ENCODE measurements at regions not wholly inside any gene's neighbourhood (a gene's known extent, or its start where the extent isn't known, plus 50 kb on each side); places are given as distances from the start of the nearest gene placed in this dataset.

DNA sequence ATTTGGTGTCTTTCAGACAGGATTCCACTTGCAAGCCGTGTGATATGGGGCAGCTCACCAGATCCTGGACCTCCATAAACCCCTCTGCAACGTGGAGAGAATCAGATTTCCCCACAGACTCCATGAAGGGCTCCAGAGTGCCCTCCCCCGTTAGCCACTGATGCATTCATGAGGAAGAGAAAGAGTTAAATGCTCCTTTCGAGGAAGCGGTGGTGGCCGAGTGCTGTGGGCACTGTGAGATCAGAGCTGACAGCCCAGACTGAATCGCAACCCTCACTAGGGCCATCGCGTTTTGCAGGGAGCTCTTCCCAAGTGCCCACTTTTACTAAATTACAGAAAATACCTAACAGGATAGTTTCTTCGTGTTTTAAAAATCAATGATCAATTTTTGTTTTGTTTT lies 226.3 kb upstream of the ZNF32 start:
- Histone ChIP-seq H3K36me3 (ENCODE audit: control insufficient read depth in 1 of 2, insufficient read depth in 2 of 2, low read length in 2 of 2) (no peaks in the 10 kb centered on the region), H3K9ac (ENCODE audit: low read length) (no peak overlapping the region), H3K9me3 (ENCODE audit: control insufficient read depth in 1 of 2, insufficient read depth in 1 of 2, low read depth in 1 of 2, low read length in 2 of 2) (no peaks in the 10 kb centered on the region), H4K20me1 (ENCODE audit: insufficient read depth) (no peaks in the 10 kb centered on the region), H3K27me3 (ENCODE audit: insufficient read depth, low read length) (peaks cover 11% of the 10 kb centered on the region), H3K79me2 (ENCODE audit: insufficient read depth, low read length) (no peaks in the 10 kb centered on the region), H3K9me2 (ENCODE audit: insufficient read depth) (no peaks in the 10 kb centered on the region), H3K4me3 (replicated peaks in 1 of 2; ENCODE audit: low read depth in 1 of 2, low read length in 2 of 2) (no peak overlapping the region), H3K4me2 (ENCODE audit: low read length) (no peak overlapping the region), H3K27ac (ENCODE audit: low read depth, low read length) (no peak overlapping the region), H3K4me1 (ENCODE audit: control insufficient read depth in 1 of 2, insufficient read depth in 2 of 2, low read length in 2 of 2) (no peaks in the 10 kb centered on the region), H2AFZ (ENCODE audit: low read depth, low read length, poor library complexity, severe bottlenecking) (no peak overlapping the region)
- DNase-seq (ENCODE audit: low read depth, low spot score) (no peak), ATAC-seq (no peak)
- POLR2A ChIA-PET: no interaction called here
- BruUV-seq (replicated peaks): no TSS peak
- intact Hi-C loops (cut with micrococcal nuclease): no loop called here
- RAD21 ChIA-PET (ENCODE audit: low non-redundant PET in 1 of 2, low total read pairs in 2 of 2, uncharacterized antibody in 2 of 2, unreplicated experiment in 2 of 2): no interaction called here
- TF ChIP-seq TCF7L2 (IDR thresholded peaks at IDR 0.05; ENCODE audit: borderline replicate concordance, extremely low read depth, insufficient read depth, insufficient read length) (no peak), EZH2phosphoT487 (IDR thresholded peaks at IDR 0.05; ENCODE audit: borderline replicate concordance) (no peak), YY1 (IDR thresholded peaks at IDR 0.05; ENCODE audit: extremely low read depth, insufficient replicate concordance, low read depth, low read length) (no peak), CEBPB (IDR thresholded peaks at IDR 0.05; ENCODE audit: low read depth) (no peak), SRF (IDR thresholded peaks at IDR 0.05; ENCODE audit: low read depth) (no peak)
- TF ChIP-seq, protein P1, sequence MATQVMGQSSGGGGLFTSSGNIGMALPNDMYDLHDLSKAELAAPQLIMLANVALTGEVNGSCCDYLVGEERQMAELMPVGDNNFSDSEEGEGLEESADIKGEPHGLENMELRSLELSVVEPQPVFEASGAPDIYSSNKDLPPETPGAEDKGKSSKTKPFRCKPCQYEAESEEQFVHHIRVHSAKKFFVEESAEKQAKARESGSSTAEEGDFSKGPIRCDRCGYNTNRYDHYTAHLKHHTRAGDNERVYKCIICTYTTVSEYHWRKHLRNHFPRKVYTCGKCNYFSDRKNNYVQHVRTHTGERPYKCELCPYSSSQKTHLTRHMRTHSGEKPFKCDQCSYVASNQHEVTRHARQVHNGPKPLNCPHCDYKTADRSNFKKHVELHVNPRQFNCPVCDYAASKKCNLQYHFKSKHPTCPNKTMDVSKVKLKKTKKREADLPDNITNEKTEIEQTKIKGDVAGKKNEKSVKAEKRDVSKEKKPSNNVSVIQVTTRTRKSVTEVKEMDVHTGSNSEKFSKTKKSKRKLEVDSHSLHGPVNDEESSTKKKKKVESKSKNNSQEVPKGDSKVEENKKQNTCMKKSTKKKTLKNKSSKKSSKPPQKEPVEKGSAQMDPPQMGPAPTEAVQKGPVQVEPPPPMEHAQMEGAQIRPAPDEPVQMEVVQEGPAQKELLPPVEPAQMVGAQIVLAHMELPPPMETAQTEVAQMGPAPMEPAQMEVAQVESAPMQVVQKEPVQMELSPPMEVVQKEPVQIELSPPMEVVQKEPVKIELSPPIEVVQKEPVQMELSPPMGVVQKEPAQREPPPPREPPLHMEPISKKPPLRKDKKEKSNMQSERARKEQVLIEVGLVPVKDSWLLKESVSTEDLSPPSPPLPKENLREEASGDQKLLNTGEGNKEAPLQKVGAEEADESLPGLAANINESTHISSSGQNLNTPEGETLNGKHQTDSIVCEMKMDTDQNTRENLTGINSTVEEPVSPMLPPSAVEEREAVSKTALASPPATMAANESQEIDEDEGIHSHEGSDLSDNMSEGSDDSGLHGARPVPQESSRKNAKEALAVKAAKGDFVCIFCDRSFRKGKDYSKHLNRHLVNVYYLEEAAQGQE (IDR thresholded peaks at IDR 0.05; ENCODE audit: low read depth): no peak
- CTCF ChIA-PET: no interaction called here

DNA sequence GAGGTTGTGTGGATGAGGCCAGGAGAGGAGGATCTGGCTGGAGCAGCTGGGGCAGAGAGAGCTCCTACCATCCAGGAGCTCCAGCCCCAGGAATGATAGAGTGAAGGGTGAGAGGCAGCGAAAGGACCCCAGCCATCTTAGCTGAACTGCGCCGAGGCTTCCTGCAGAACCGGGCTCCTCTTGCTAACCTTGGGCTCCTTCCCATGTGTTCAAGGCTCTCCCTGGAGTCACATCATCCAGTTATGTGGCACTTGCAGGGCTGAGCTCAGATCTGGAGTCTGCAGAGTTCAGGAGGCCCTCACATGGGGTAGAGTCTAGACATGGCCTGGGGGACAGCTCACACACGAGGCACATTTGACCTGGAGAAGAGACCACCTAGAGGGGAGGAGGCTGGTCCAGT lies 225.0 kb upstream of the ZNF32 start:
- DNase-seq (ENCODE audit: low read depth, low spot score) (no peak), ATAC-seq (no peak)
- Histone ChIP-seq H3K9me3 (ENCODE audit: control insufficient read depth in 1 of 2, insufficient read depth in 1 of 2, low read depth in 1 of 2, low read length in 2 of 2) (no peaks in the 10 kb centered on the region), H3K27me3 (ENCODE audit: insufficient read depth, low read length) (peaks cover 7% of the 10 kb centered on the region), H3K27ac (ENCODE audit: low read depth, low read length) (no peak overlapping the region), H3K36me3 (ENCODE audit: control insufficient read depth in 1 of 2, insufficient read depth in 2 of 2, low read length in 2 of 2) (no peaks in the 10 kb centered on the region), H3K4me2 (ENCODE audit: low read length) (no peak overlapping the region), H4K20me1 (ENCODE audit: insufficient read depth) (no peaks in the 10 kb centered on the region), H3K4me3 (replicated peaks in 1 of 2; ENCODE audit: low read depth in 1 of 2, low read length in 2 of 2) (no peak overlapping the region), H3K9ac (ENCODE audit: low read length) (no peak overlapping the region), H3K9me2 (ENCODE audit: insufficient read depth) (no peaks in the 10 kb centered on the region), H3K79me2 (ENCODE audit: insufficient read depth, low read length) (no peaks in the 10 kb centered on the region), H2AFZ (ENCODE audit: low read depth, low read length, poor library complexity, severe bottlenecking) (no peak overlapping the region), H3K4me1 (ENCODE audit: control insufficient read depth in 1 of 2, insufficient read depth in 2 of 2, low read length in 2 of 2) (no peaks in the 10 kb centered on the region)
- CTCF ChIA-PET: no interaction called here
- POLR2A ChIA-PET: no interaction called here
- no TSS peak for BruUV-seq (replicated peaks)
- RAD21 ChIA-PET (ENCODE audit: low non-redundant PET in 1 of 2, low total read pairs in 2 of 2, uncharacterized antibody in 2 of 2, unreplicated experiment in 2 of 2): no interaction called here
- intact Hi-C loops (cut with micrococcal nuclease): no loop called here
- TF ChIP-seq SRF (IDR thresholded peaks at IDR 0.05; ENCODE audit: low read depth) (no peak), EGR1 (IDR thresholded peaks at IDR 0.05; ENCODE audit: low read depth) (no peak), EZH2phosphoT487 (IDR thresholded peaks at IDR 0.05; ENCODE audit: borderline replicate concordance) (no peak), ZFX (IDR thresholded peaks at IDR 0.05) (no peak), FOSL1 (IDR thresholded peaks at IDR 0.05; ENCODE audit: low read depth) (no peak), JUND (IDR thresholded peaks at IDR 0.05) (no peak), RAD21 (IDR thresholded peaks at IDR 0.05; ENCODE audit: low read depth) (no peak)

Measured in HCT116 (cell line).